ENCODE measurements at regions not wholly inside any gene's neighbourhood (a gene's known extent, or its start where the extent isn't known, plus 50 kb on each side); places are given as distances from the start of the nearest gene placed in this dataset.

DNA sequence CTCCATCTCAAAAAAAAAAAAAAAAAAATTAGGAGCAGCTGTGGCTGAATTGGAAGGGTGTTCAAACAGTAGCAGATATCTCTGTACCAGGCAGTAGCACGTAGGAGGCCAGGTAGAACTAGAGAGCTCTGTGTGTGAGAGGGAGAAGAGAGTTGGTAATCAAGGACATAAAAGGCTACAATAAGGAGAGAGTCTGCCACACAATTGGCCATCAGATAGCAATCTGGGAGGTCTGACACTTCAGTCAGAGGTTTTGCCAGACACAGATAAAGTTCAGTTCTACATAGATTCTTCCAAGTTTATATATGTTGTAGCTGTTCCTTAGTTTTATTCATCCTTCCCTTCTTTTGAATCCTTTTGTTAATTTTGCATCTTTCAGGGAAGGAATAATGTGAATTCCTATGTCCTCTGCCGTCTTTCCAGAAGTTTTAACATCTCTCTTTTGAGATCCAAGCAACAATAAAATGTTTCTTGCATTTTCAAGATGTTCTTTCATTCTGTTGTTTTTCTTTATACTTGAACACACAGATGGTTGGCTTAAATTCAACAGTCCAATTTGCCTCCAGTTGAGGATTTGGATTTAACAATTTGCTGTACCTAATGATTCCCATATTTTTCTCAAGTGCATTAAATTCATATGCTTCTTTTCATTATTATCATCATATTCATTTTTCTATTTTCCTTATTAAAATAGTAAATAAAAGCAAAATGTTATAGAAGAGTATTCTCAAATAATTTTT lies 600.3 kb upstream of the GCFC2 start:
- no peak for DNase-seq (ENCODE audit: low read depth)
- TF ChIP-seq, protein P1, sequence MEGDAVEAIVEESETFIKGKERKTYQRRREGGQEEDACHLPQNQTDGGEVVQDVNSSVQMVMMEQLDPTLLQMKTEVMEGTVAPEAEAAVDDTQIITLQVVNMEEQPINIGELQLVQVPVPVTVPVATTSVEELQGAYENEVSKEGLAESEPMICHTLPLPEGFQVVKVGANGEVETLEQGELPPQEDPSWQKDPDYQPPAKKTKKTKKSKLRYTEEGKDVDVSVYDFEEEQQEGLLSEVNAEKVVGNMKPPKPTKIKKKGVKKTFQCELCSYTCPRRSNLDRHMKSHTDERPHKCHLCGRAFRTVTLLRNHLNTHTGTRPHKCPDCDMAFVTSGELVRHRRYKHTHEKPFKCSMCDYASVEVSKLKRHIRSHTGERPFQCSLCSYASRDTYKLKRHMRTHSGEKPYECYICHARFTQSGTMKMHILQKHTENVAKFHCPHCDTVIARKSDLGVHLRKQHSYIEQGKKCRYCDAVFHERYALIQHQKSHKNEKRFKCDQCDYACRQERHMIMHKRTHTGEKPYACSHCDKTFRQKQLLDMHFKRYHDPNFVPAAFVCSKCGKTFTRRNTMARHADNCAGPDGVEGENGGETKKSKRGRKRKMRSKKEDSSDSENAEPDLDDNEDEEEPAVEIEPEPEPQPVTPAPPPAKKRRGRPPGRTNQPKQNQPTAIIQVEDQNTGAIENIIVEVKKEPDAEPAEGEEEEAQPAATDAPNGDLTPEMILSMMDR (IDR thresholded peaks at IDR 0.05; ENCODE audit: insufficient read depth, low read depth, low read length, missing control alignments), result no peak
- H3K4me3 ChIP-seq (ENCODE audit: low read length), result no peak overlapping the region

DNA sequence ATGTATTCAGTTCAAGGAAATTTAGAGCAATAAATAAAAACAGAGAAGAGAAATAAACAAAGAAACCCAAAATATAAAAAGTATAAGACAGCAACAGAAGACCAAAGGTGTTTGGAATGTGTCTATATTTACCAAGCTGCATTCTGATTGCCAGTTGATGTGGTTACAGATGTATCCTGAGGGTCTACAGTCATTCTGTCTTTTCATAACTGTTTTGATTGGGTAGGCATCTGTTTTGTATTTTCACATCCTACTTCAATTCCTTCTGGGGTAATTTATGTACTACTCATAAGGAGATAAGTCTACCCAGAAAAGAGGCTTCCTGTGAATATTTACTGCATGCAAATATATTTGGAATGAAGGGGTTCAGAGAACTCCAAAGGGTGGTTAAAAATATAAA lies 596.8 kb upstream of the GCFC2 start:
- TF ChIP-seq, protein P1 (IDR thresholded peaks at IDR 0.05; ENCODE audit: insufficient read depth, low read depth, low read length, missing control alignments), result no peak
- no peak for DNase-seq (ENCODE audit: low read depth)
- H3K4me3 ChIP-seq (ENCODE audit: low read length), result no peak overlapping the region

DNA sequence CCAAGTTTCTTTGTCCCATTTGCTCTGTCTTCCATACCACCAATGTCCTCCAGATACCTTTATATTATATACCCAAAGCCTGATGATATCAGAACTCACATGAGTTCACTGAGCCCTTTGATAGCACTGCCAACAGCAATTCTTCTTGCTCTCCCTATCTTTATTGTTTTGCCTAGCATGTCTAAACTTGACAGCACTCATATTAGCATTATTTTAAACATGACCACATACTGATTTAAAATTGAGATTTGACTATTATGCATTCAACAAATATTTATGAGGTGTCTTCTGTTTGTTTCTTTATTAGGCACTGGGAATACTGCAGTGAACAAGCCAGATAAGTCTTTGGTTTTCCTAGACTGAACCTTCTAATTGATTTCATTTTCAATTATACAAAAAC lies 587.3 kb upstream of the GCFC2 start:
- TF ChIP-seq, protein P1 (IDR thresholded peaks at IDR 0.05; ENCODE audit: insufficient read depth, low read depth, low read length, missing control alignments), result no peak
- peak; percentile 12 for DNase-seq (ENCODE audit: low read depth)
- no peak overlapping the region for H3K4me3 ChIP-seq (ENCODE audit: low read length)

DNA sequence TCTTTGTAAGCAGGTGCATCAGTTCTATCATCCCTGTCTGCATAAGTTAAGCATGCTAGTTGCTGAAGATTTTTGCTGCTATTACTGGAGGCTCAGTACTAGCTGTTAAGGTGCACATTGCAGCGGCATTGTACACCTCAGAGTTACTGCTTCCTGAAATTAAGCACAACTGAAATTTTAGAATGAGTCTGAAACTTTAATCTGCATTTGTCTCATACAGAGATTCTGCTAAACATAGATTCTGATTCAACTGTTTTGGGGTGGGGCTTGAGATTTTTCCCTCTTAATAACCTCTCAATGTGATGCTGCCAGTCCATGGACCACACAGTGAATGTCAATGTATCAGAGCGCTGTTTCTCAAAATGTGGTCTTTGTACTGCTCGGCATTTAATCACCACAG lies 585.7 kb upstream of the GCFC2 start:
- DNase-seq (ENCODE audit: low read depth), result no peak
- TF ChIP-seq, protein P1 (IDR thresholded peaks at IDR 0.05; ENCODE audit: insufficient read depth, low read depth, low read length, missing control alignments), result no peak

DNA sequence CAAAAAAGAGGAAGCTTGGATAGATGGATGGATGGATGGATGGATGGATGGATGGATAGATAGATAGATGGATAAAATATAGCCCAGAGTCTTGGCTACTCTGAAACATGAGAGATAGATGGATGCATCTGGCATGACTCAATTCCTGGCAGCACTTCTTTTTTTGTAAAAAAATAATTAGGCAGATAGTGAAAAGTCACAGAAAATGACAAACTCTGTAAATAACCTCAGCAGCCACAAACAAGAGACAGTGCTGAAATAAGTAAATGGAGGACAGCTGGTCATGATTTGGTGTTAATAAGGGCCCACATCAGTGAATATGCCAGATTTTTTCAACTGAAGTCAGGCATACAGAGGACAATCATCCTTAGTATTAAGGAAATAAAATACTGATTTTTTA lies 585.0 kb upstream of the GCFC2 start:
- TF ChIP-seq, protein P1 (IDR thresholded peaks at IDR 0.05; ENCODE audit: insufficient read depth, low read depth, low read length, missing control alignments), result no peak

More for the DNA sequence above, 585.7 kb upstream of the GCFC2 start:
- H3K4me3 ChIP-seq (ENCODE audit: low read length), result no peak overlapping the region

DNA sequence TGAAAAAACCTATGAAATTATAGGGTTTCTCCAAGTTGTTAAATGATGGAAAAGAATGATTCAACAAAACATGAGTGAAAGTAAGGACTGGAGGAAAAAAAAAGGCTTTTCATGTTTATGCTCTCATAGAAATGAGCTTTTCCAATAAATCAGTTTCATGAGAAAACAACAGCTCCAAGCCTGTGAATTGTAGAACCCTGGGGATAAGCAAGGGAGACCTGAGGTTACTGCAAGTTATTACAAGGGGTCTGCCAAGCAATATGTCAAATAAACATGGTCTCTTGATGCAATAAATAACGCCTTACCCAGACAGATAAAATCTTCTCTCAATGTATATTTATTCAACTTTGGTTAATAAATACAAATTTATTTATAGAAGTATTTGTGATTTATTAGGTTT lies 577.9 kb upstream of the GCFC2 start:
- no peak overlapping the region for H3K4me3 ChIP-seq (ENCODE audit: low read length)
- no peak for DNase-seq (ENCODE audit: low read depth)
- TF ChIP-seq, protein P1 (IDR thresholded peaks at IDR 0.05; ENCODE audit: insufficient read depth, low read depth, low read length, missing control alignments), result no peak

More for the DNA sequence above, 585.0 kb upstream of the GCFC2 start:
- DNase-seq (ENCODE audit: low read depth), result no peak
- H3K4me3 ChIP-seq (ENCODE audit: low read length), result no peak overlapping the region

DNA sequence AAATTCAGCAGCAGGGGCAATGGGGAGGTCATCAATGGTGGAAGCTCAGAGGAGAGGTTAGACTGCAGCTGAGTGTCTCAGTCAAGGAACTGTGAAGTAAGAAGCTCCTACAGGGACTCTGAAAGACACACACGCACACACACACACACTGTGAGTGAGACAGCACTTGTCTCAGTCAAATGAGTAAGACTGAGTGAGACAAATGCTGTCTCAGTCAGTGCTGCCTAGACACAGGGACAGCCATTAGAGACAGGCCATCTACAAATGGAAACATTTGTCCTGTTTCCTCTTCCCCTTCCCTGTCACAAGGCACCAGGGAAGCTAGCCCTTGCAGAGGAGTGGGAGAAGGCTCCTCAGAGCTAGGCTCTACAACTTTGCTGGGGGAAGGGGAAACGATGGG lies 577.4 kb upstream of the GCFC2 start:
- no peak for DNase-seq (ENCODE audit: low read depth)
- TF ChIP-seq, protein P1 (IDR thresholded peaks at IDR 0.05; ENCODE audit: insufficient read depth, low read depth, low read length, missing control alignments), result no peak
- H3K4me3 ChIP-seq (ENCODE audit: low read length), result no peak overlapping the region

Data from epithelial cell of esophagus (primary cell).